Upper lobe of left lung (tissue), 6 donors: ENCODE measurements at regions not wholly inside any gene's neighbourhood (a gene's known extent, or its start where the extent isn't known, plus 50 kb on each side); places are given as distances from the start of the nearest gene placed in this dataset.

Source experiments
- ATAC-seq, 2 donors: fragments of 200-7000 bp; cut with Tn5 transposase; one replicate each; pipeline ENCODE4 v1.9.1; 2022; ENCODE audit warnings: mild to moderate bottlenecking in 2 of 2, moderate library complexity in 2 of 2; ENCODE audit not compliant: low FRiP score in 2 of 2
- DNase-seq, 2 donors: peaks; one replicate each; pipeline ENCODE4 v3.0.0-alpha.2; 2019 to 2020
- H3K27ac ChIP-seq, 4 donors: fragments of 200-600 bp; sonication (generic); one replicate each; pipeline ENCODE4 v1.5.1; 2016 to 2019
- H3K27me3 ChIP-seq, 4 donors: fragments of 200-600 bp; sonication (generic); one replicate each; pipeline ENCODE4 v1.5.1; 2017 to 2019
- H3K36me3 ChIP-seq, 4 donors: fragments of 200-600 bp; sonication (generic); one replicate each; pipeline ENCODE4 v1.5.1; 2016 to 2019
- H3K4me1 ChIP-seq, 4 donors: fragments of 200-600 bp; sonication (generic); one replicate each; pipeline ENCODE4 v1.5.1; 2018 to 2019
- H3K4me3 ChIP-seq, 4 donors: fragments of 200-600 bp; sonication (generic); one replicate each; pipeline ENCODE4 v1.5.1; 2017 to 2019; ENCODE audit warnings: mild to moderate bottlenecking in 2 of 4, moderate library complexity in 1 of 4
- H3K9me3 ChIP-seq, 4 donors: fragments of 200-600 bp; sonication (generic); one replicate each; pipeline ENCODE4 v1.5.1; 2018 to 2019
- CTCF ChIP-seq, 6 experiments: fragments of 450-650 bp in 4 of 6; fragments of 200-600 bp in 2 of 6; sonication (generic) in 2 of 6; IDR thresholded peaks; one replicate each; pipeline ENCODE4 v1.5.1; 2016 to 2019; ENCODE audit warnings: antibody characterized with exemption in 6 of 6
- EP300 ChIP-seq, 4 donors: sonication (generic); formaldehyde crosslinking; IDR thresholded peaks; one replicate each; pipeline ENCODE4 v1.5.1; 2017; ENCODE audit warnings: antibody characterized with exemption in 4 of 4, control low read depth in 2 of 4
- POLR2A ChIP-seq, 4 donors: fragments of 450-650 bp; IDR thresholded peaks; one replicate each; pipeline ENCODE4 v1.5.1; 2016 to 2017; ENCODE audit warnings: antibody characterized with exemption in 4 of 4, mild to moderate bottlenecking in 2 of 4
- POLR2AphosphoS5 ChIP-seq, 2 donors: sonication (generic); formaldehyde crosslinking; IDR thresholded peaks; one replicate each; pipeline ENCODE4 v1.5.1; 2017; ENCODE audit warnings: antibody characterized with exemption in 2 of 2
- WGBS, 2 donors: methylation state at CpG; one replicate each; pipeline ENCODE4 v1.1.5; 2017 to 2018; 5-methylcytosine and 5-hydroxymethylcytosine counted together
- donor health status: DM: no; HTN: no; CAD: no; lungs with moderate emphysema.
- donor health status: DM: no; HTN: yes; CAD: no; lungs with severe emphysema.

- Histone ChIP-seq H3K9me3 (peaks cover 0 to 9% (median 6%) of the 10 kb centered on the region in 4 donors), H3K4me3 (no peak overlapping the region), H3K4me1 (peaks cover 0 to 6% (median 0%) of the 10 kb centered on the region in 4 donors), H3K36me3 (no peaks in the 10 kb centered on the region), H3K27ac (no peak overlapping the region), H3K27me3 (no peaks in the 10 kb centered on the region)
- no peak for TF ChIP-seq POLR2A (IDR thresholded peaks at IDR 0.05)
- TF ChIP-seq EP300 (IDR thresholded peaks at IDR 0.05): no peak
- TF ChIP-seq CTCF (IDR thresholded peaks at IDR 0.05): no peak
- TF ChIP-seq POLR2AphosphoS5 (IDR thresholded peaks at IDR 0.05): no peak
- no peak for ATAC-seq
- 96 to 100% methylated on average over 2 of the region's 2 CpGs for WGBS, 2 donors
- no peak for DNase-seq
These were observed 160.1 kb downstream of the IRS1 start for GRCh38 chr2:226639550-226639949.

GRCh38 chr2:226638576-226638975, 161.0 kb downstream of the IRS1 start:
- no peak for DNase-seq
- H3K9me3 ChIP-seq: peaks cover 0 to 9% (median 6%) of the 10 kb centered on the region in 4 donors
- H3K36me3 ChIP-seq: no peaks in the 10 kb centered on the region
- TF ChIP-seq POLR2A (IDR thresholded peaks at IDR 0.05): no peak
- TF ChIP-seq POLR2AphosphoS5 (IDR thresholded peaks at IDR 0.05): no peak
- TF ChIP-seq CTCF (IDR thresholded peaks at IDR 0.05): no peak
- WGBS, 2 donors: 44 to 69% methylated on average over 9 of the region's 9 CpGs
- no peak for ATAC-seq
- H3K4me3 ChIP-seq: no peak overlapping the region
- no peak overlapping the region for H3K27ac ChIP-seq
- H3K4me1 ChIP-seq: no peaks in the 10 kb centered on the region
- no peaks in the 10 kb centered on the region for H3K27me3 ChIP-seq

- Histone ChIP-seq H3K4me1 (no peaks in the 10 kb centered on the region), H3K9me3 (peaks cover 0 to 9% (median 6%) of the 10 kb centered on the region in 4 donors), H3K27me3 (no peaks in the 10 kb centered on the region), H3K27ac (no peak overlapping the region), H3K4me3 (no peak overlapping the region), H3K36me3 (no peaks in the 10 kb centered on the region)
- TF ChIP-seq EP300 (IDR thresholded peaks at IDR 0.05) (no peak), POLR2AphosphoS5 (IDR thresholded peaks at IDR 0.05) (no peak), CTCF (IDR thresholded peaks at IDR 0.05) (no peak), POLR2A (IDR thresholded peaks at IDR 0.05) (no peak)
- ATAC-seq (no peak), DNase-seq (no peak)
- 91 to 93% methylated on average over 2 of the region's 2 CpGs for WGBS, 2 donors
These were observed 162.2 kb downstream of the IRS1 start for GRCh38 chr2:226637383-226637782.

- no peak for ATAC-seq
- TF ChIP-seq EP300 (IDR thresholded peaks at IDR 0.05) (no peak), CTCF (IDR thresholded peaks at IDR 0.05) (no peak), POLR2AphosphoS5 (IDR thresholded peaks at IDR 0.05) (no peak), POLR2A (IDR thresholded peaks at IDR 0.05) (no peak)
- Histone ChIP-seq H3K4me1 (no peaks in the 10 kb centered on the region), H3K27ac (no peak overlapping the region), H3K27me3 (no peaks in the 10 kb centered on the region), H3K36me3 (no peaks in the 10 kb centered on the region), H3K9me3 (peaks cover 0 to 9% (median 6%) of the 10 kb centered on the region in 4 donors), H3K4me3 (no peak overlapping the region)
- no peak for DNase-seq
- 96 to 97% methylated on average over 2 of the region's 2 CpGs for WGBS, 2 donors
These were observed 163.0 kb downstream of the IRS1 start for GRCh38 chr2:226636586-226636985.

GRCh38 chr2:226634943-226635604, 164.5 kb downstream of the IRS1 start:
- Histone ChIP-seq H3K9me3 (peaks cover 0 to under 1% (median 0%) of the 10 kb centered on the region in 4 donors), H3K4me3 (no peak overlapping the region), H3K27me3 (no peaks in the 10 kb centered on the region), H3K27ac (no peak overlapping the region), H3K36me3 (no peaks in the 10 kb centered on the region), H3K4me1 (peaks cover 0 to 3% (median 0%) of the 10 kb centered on the region in 4 donors)
- 84 to 92% methylated on average over 4 of the region's 4 CpGs for WGBS, 2 donors
- DNase-seq (no peak), ATAC-seq (no peak)
- TF ChIP-seq POLR2A (IDR thresholded peaks at IDR 0.05) (no peak), CTCF (IDR thresholded peaks at IDR 0.05) (no peak), EP300 (IDR thresholded peaks at IDR 0.05) (no peak), POLR2AphosphoS5 (IDR thresholded peaks at IDR 0.05) (no peak)
